ENCODE measurements at regions not wholly inside any gene's neighbourhood (a gene's known extent, or its start where the extent isn't known, plus 50 kb on each side); places are given as distances from the start of the nearest gene placed in this dataset.
A peak's percentile ranks its signal among the peaks of the same experiment; 100 is the strongest.

DNA sequence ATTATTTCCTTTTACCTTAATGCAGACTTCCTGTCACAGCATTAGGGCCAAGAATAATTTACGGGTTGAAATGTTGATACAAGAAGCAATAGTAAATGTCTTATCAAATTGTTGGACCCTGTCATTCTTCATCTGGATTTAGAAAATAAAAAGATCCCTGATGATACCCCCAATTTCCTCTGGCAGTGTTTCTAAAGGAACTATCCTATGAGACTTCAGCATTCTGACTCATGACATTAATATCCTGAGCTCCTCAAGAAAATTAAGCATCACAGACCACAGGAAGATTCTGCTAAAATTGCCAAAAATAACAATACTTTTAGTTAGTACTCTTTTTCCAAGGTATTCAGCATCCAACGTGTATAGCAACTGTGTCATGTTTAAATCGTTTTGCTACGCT, 490.5 kb upstream of the ANKRD30A start:
- ChIA-PET POLR2A (interaction anchor here (0.6 kb wide), 1 partner anchor 9 kb away, joined by 3 read pairs; no protein-coding TSS in a partner anchor), CTCF (interaction anchor here (0.7 kb wide), 1 partner anchor 189 kb away, joined by 4 read pairs; no protein-coding TSS in a partner anchor)
- peak; percentile 13 for DNase-seq (ENCODE audit: low read depth, low spot score)
- TF ChIP-seq, protein P1, sequence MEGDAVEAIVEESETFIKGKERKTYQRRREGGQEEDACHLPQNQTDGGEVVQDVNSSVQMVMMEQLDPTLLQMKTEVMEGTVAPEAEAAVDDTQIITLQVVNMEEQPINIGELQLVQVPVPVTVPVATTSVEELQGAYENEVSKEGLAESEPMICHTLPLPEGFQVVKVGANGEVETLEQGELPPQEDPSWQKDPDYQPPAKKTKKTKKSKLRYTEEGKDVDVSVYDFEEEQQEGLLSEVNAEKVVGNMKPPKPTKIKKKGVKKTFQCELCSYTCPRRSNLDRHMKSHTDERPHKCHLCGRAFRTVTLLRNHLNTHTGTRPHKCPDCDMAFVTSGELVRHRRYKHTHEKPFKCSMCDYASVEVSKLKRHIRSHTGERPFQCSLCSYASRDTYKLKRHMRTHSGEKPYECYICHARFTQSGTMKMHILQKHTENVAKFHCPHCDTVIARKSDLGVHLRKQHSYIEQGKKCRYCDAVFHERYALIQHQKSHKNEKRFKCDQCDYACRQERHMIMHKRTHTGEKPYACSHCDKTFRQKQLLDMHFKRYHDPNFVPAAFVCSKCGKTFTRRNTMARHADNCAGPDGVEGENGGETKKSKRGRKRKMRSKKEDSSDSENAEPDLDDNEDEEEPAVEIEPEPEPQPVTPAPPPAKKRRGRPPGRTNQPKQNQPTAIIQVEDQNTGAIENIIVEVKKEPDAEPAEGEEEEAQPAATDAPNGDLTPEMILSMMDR (IDR thresholded peaks at IDR 0.05; ENCODE audit: low read depth, low read length): no peak
- Histone ChIP-seq H3K27ac (ENCODE audit: low read depth, low read length) (no peak overlapping the region), H3K27me3 (ENCODE audit: control insufficient read depth, insufficient read depth, low read length) (no peaks in the 10 kb centered on the region), H3K9me3 (ENCODE audit: control insufficient read depth, insufficient read depth, low read length) (peaks cover 5% of the 10 kb centered on the region; the same call in 1 of the 2 replicates), H3K4me3 (ENCODE audit: low read depth, low read length) (no peak overlapping the region)

DNA sequence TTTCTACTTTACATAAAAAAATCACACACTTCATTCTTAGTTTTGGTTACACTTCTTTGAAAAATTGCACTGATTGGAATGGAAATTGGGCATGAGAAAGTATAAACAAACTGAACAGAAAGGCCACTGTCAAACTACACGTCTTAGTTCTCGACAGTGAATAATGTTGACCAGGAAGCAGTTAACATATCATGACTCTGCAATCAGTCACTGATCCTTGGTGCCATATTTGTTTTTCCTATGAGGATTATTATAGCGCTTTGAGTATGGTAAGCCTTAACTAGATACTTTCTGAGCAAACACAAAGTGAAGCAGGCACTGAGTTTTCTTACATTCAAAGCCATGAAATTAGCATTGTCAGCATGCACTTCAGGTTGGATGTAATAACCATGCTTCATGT, 495.1 kb upstream of the ANKRD30A start:
- TF ChIP-seq, protein P1 (IDR thresholded peaks at IDR 0.05; ENCODE audit: low read depth, low read length): no peak
- Histone ChIP-seq H3K27me3 (ENCODE audit: control insufficient read depth, insufficient read depth, low read length) (no peaks in the 10 kb centered on the region), H3K4me3 (ENCODE audit: low read depth, low read length) (no peak overlapping the region), H3K9me3 (ENCODE audit: control insufficient read depth, insufficient read depth, low read length) (peaks cover 5% of the 10 kb centered on the region; the same call in 1 of the 2 replicates), H3K27ac (ENCODE audit: low read depth, low read length) (no peak overlapping the region)
- ChIA-PET CTCF (no interaction called here), POLR2A (no interaction called here)
- no peak for DNase-seq (ENCODE audit: low read depth, low spot score)

DNA sequence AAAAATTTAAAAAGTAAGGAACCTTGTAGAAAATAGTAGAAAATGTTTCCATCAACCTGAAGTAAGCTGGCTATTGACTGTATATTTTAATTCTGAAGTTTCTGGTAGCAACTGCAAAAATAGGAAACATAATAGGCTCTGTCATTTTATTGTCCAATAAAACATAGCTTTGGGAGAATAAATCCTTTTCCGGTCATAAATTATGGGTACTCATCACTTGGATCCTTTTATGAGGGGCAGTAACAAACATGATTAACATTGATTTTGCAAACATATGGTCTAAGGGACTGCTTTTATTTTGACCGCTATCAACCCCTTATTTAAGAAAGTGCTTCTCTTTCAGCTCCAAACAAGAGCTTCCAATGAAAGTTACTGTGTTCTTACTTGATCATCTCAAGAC, 495.9 kb upstream of the ANKRD30A start:
- ChIA-PET POLR2A (no interaction called here), CTCF (interaction anchor here (0.6 kb wide), 1 partner anchor 150 kb away, joined by 3 read pairs; no protein-coding TSS in a partner anchor)
- no peaks in the 10 kb centered on the region for H3K27me3 ChIP-seq (ENCODE audit: control insufficient read depth, insufficient read depth, low read length)
- no peak overlapping the region for H3K27ac ChIP-seq (ENCODE audit: low read depth, low read length)
- TF ChIP-seq, protein P1 (IDR thresholded peaks at IDR 0.05; ENCODE audit: low read depth, low read length): no peak
- no peak overlapping the region for H3K4me3 ChIP-seq (ENCODE audit: low read depth, low read length)
- DNase-seq (ENCODE audit: low read depth, low spot score): no peak
- peaks cover 5% of the 10 kb centered on the region; the same call in 1 of the 2 replicates for H3K9me3 ChIP-seq (ENCODE audit: control insufficient read depth, insufficient read depth, low read length)

DNA sequence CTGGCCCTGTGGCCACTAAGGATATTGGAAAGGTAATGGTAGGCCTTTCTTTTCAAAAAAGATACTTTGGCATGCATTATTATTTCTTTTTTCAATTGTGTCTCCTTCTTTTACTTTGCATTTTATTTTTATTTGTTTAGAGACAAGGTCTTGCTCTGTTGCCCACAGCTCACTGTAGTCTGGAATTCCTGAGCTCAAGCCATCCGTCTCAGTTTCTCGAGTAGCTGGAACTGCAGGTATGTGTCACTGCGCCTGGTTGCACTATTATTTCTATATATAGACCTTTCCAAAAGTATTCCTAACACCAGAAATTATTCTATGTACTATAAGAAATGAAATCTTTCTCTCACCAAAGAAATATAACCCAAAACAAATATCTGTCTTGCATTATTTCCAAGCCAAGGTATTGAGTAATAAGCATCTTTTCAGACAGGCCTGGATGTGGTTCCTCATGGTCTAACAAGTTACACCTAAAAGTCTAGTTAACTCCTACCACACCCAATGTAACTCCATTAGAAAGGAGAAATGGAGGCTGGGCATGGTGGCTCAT, 500.8 kb upstream of the ANKRD30A start:
- CTCF ChIA-PET: no interaction called here

DNA sequence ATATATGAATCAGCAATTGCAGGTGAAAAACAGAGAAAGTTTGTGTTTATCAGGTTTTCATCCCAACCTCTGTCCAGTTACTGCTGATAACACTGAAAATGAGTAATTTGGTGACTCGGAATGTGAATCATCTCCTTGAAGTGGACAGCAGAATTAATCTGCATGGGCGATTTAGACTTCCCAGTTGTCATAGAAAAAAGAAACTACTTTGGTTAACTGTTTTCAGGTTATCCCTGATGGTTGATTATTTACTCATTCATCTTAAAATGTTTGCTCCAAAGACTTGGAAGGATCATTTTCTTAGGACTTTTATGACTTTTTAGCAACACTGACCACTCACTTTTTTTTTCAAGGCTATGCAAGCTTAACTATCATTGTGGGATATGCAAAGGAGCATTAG, 504.1 kb upstream of the ANKRD30A start:
- H3K27me3 ChIP-seq (ENCODE audit: control insufficient read depth, insufficient read depth, low read length): no peaks in the 10 kb centered on the region
- TF ChIP-seq, protein P1 (IDR thresholded peaks at IDR 0.05; ENCODE audit: low read depth, low read length): no peak
- H3K9me3 ChIP-seq (ENCODE audit: control insufficient read depth, insufficient read depth, low read length): peaks cover 3% of the 10 kb centered on the region; the same call in 1 of the 2 replicates
- CTCF ChIA-PET: no interaction called here
- DNase-seq (ENCODE audit: low read depth, low spot score): no peak
- no peak overlapping the region for H3K27ac ChIP-seq (ENCODE audit: low read depth, low read length)
- POLR2A ChIA-PET: no interaction called here
- no peak overlapping the region for H3K4me3 ChIP-seq (ENCODE audit: low read depth, low read length)

More for the DNA sequence above, 500.8 kb upstream of the ANKRD30A start:
- POLR2A ChIA-PET: no interaction called here
- Histone ChIP-seq H3K9me3 (ENCODE audit: control insufficient read depth, insufficient read depth, low read length) (peaks cover 3% of the 10 kb centered on the region; the same call in 1 of the 2 replicates), H3K4me3 (ENCODE audit: low read depth, low read length) (no peak overlapping the region), H3K27me3 (ENCODE audit: control insufficient read depth, insufficient read depth, low read length) (no peaks in the 10 kb centered on the region), H3K27ac (ENCODE audit: low read depth, low read length) (no peak overlapping the region)
- TF ChIP-seq, protein P1 (IDR thresholded peaks at IDR 0.05; ENCODE audit: low read depth, low read length): no peak
- no peak for DNase-seq (ENCODE audit: low read depth, low spot score)
